ENCODE measurements at regions not wholly inside any gene's neighbourhood (a gene's known extent, or its start where the extent isn't known, plus 50 kb on each side); places are given as distances from the start of the nearest gene placed in this dataset.

- H3K9me3 Mint-ChIP-seq (ENCODE audit: unreplicated experiment) = peaks cover 11% of the 10 kb centered on the region
- H3K27me3 Mint-ChIP-seq (ENCODE audit: unreplicated experiment) = peaks cover 2% of the 10 kb centered on the region
- no peaks in the 10 kb centered on the region for H3K4me1 Mint-ChIP-seq (ENCODE audit: low read depth, unreplicated experiment)
- no peak for DNase-seq
- H3K27ac Mint-ChIP-seq (ENCODE audit: unreplicated experiment) = no peak overlapping the region
- TF ChIP-seq CTCF (IDR thresholded peaks at IDR 0.05; ENCODE audit: partially characterized antibody, unreplicated experiment) = no peak
- H3K4me3 Mint-ChIP-seq (ENCODE audit: unreplicated experiment) = no peak overlapping the region
- H3K36me3 Mint-ChIP-seq (ENCODE audit: unreplicated experiment) = peaks cover 17% of the 10 kb centered on the region
Measured at GRCh38 chr18:43465483-43465882, 188.2 kb upstream of the SYT4 start.

GRCh38 chr18:43471873-43472272 lies 194.6 kb upstream of the SYT4 start:
- H3K9me3 Mint-ChIP-seq (ENCODE audit: unreplicated experiment) = peaks cover 2% of the 10 kb centered on the region
- H3K27ac Mint-ChIP-seq (ENCODE audit: unreplicated experiment) = no peak overlapping the region
- no peaks in the 10 kb centered on the region for H3K27me3 Mint-ChIP-seq (ENCODE audit: unreplicated experiment)
- no peak overlapping the region for H3K4me3 Mint-ChIP-seq (ENCODE audit: unreplicated experiment)
- no peak for DNase-seq
- no peaks in the 10 kb centered on the region for H3K4me1 Mint-ChIP-seq (ENCODE audit: low read depth, unreplicated experiment)
- no peak for TF ChIP-seq CTCF (IDR thresholded peaks at IDR 0.05; ENCODE audit: partially characterized antibody, unreplicated experiment)
- no peaks in the 10 kb centered on the region for H3K36me3 Mint-ChIP-seq (ENCODE audit: unreplicated experiment)

GRCh38 chr18:43481069-43481468 lies 203.8 kb upstream of the SYT4 start:
- no peak for TF ChIP-seq CTCF (IDR thresholded peaks at IDR 0.05; ENCODE audit: partially characterized antibody, unreplicated experiment)
- no peaks in the 10 kb centered on the region for H3K36me3 Mint-ChIP-seq (ENCODE audit: unreplicated experiment)
- H3K27me3 Mint-ChIP-seq (ENCODE audit: unreplicated experiment) = peaks cover 2% of the 10 kb centered on the region
- no peak for DNase-seq
- no peaks in the 10 kb centered on the region for H3K9me3 Mint-ChIP-seq (ENCODE audit: unreplicated experiment)
- H3K4me1 Mint-ChIP-seq (ENCODE audit: low read depth, unreplicated experiment) = no peaks in the 10 kb centered on the region
- no peak overlapping the region for H3K4me3 Mint-ChIP-seq (ENCODE audit: unreplicated experiment)
- H3K27ac Mint-ChIP-seq (ENCODE audit: unreplicated experiment) = no peak overlapping the region

- Mint-ChIP-seq H3K27me3 (ENCODE audit: unreplicated experiment) (peaks cover 5% of the 10 kb centered on the region), H3K9me3 (ENCODE audit: unreplicated experiment) (no peaks in the 10 kb centered on the region), H3K27ac (ENCODE audit: unreplicated experiment) (no peak overlapping the region), H3K4me1 (ENCODE audit: low read depth, unreplicated experiment) (no peaks in the 10 kb centered on the region), H3K36me3 (ENCODE audit: unreplicated experiment) (peaks cover 4% of the 10 kb centered on the region), H3K4me3 (ENCODE audit: unreplicated experiment) (no peak overlapping the region)
- TF ChIP-seq CTCF (IDR thresholded peaks at IDR 0.05; ENCODE audit: partially characterized antibody, unreplicated experiment) = no peak
- DNase-seq = no peak
Measured at GRCh38 chr18:43482136-43482535, 204.8 kb upstream of the SYT4 start.

GRCh38 chr18:43482600-43482999 lies 205.3 kb upstream of the SYT4 start:
- H3K27me3 Mint-ChIP-seq (ENCODE audit: unreplicated experiment) = peaks cover 5% of the 10 kb centered on the region
- no peak overlapping the region for H3K4me3 Mint-ChIP-seq (ENCODE audit: unreplicated experiment)
- no peak for DNase-seq
- H3K36me3 Mint-ChIP-seq (ENCODE audit: unreplicated experiment) = peaks cover 4% of the 10 kb centered on the region
- TF ChIP-seq CTCF (IDR thresholded peaks at IDR 0.05; ENCODE audit: partially characterized antibody, unreplicated experiment) = no peak
- no peak overlapping the region for H3K27ac Mint-ChIP-seq (ENCODE audit: unreplicated experiment)
- no peaks in the 10 kb centered on the region for H3K4me1 Mint-ChIP-seq (ENCODE audit: low read depth, unreplicated experiment)
- no peaks in the 10 kb centered on the region for H3K9me3 Mint-ChIP-seq (ENCODE audit: unreplicated experiment)

All from glutamatergic neuron (in vitro differentiated cells).